ENCODE measurements at regions not wholly inside any gene's neighbourhood (a gene's known extent, or its start where the extent isn't known, plus 50 kb on each side); places are given as distances from the start of the nearest gene placed in this dataset.

- no peak for DNase-seq (ENCODE audit: low read depth)
These were observed 761.3 kb upstream of the GRM7 start for GRCh38 chr3:6099458-6100075.

DNA sequence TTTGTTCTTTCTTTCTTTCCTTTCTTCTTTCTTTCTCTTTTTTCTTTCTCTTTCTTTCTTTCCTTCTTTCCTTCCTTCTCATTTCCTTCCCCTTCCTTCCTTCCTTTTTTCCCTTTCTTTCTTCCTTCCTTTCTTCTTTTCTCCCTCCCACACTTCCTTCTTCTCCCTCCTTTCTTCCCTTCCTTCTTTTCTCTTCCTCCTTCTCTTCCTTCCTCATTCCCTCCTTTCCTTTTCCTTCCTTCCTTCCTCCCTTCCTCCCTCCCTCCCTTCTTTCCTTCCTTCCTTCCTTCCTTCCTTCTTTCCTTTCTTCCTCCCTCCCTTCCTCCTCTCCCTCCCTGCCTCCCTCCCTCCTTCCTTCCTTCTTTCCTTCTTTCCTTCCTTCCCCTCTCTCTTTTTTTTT, 755.7 kb upstream of the GRM7 start:
- DNase-seq (ENCODE audit: low read depth), result no peak

DNA sequence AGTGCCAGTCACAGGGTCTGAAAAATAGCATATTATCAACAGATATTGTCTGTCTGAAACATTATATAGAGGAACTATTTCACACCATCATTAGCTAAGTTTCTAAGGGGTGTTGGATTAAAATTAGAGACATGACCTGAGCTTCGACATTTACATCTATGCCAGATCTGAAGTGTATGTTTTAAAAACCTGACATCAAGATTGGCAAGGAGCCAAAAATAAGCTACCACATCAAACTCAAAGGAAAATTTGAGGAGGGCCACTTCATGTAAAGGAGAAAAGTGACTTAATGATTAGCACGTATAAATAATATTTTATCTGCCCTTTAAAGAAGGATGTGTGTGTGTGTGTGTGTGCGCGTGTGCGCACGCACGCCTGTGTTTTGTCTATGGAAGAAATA, 752.0 kb upstream of the GRM7 start:
- no peak for DNase-seq (ENCODE audit: low read depth)

GRCh38 chr3:6110451-6110850, 750.5 kb upstream of the GRM7 start:
- DNase-seq (ENCODE audit: low read depth), result no peak

DNA sequence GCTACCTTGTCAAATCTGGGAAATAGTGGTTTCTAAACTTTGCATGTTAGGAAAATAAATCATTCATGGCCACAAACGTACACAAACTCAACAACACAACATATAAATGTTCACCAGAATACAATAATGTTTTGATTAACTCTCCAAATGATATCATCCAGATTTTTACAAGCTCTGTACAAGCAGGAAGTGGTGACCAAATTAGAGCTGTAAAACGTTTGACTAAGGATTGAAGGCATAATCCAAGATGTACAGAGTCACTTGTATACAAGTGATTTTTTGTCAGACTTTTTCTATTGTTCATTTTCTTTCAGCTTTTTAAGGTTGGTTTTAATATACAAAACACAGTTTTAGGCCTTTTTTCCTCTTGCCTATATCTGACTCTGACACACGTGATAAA, 748.4 kb upstream of the GRM7 start:
- no peak for DNase-seq (ENCODE audit: low read depth)

GRCh38 chr3:6113338-6113737, 747.6 kb upstream of the GRM7 start:
- DNase-seq (ENCODE audit: low read depth), result no peak

GRCh38 chr3:6119367-6119766, 741.5 kb upstream of the GRM7 start:
- DNase-seq (ENCODE audit: low read depth), result no peak

DNA sequence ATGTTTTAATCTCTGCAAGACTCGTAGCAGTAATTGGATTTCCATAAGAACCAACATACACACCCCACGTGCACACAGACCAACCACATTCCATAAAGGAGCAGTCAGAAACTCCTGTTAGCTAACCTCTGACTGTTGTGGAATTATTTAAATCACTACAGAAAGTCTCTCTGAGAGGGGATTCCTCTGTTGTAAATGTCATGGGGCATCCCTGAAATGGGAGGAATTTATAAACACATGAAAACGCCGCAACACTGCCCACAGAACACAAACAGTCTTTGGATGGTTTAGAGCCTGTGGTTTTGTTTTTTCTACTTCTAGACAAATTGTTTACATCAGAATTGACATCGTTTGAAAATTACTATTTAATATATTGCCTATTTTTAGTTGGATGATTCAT, 740.1 kb upstream of the GRM7 start:
- no peak for DNase-seq (ENCODE audit: low read depth)

GRCh38 chr3:6124875-6125274, 736.0 kb upstream of the GRM7 start:
- no peak for DNase-seq (ENCODE audit: low read depth)

- no peak for DNase-seq (ENCODE audit: low read depth)
These were observed 735.4 kb upstream of the GRM7 start for GRCh38 chr3:6125520-6125919.

DNA sequence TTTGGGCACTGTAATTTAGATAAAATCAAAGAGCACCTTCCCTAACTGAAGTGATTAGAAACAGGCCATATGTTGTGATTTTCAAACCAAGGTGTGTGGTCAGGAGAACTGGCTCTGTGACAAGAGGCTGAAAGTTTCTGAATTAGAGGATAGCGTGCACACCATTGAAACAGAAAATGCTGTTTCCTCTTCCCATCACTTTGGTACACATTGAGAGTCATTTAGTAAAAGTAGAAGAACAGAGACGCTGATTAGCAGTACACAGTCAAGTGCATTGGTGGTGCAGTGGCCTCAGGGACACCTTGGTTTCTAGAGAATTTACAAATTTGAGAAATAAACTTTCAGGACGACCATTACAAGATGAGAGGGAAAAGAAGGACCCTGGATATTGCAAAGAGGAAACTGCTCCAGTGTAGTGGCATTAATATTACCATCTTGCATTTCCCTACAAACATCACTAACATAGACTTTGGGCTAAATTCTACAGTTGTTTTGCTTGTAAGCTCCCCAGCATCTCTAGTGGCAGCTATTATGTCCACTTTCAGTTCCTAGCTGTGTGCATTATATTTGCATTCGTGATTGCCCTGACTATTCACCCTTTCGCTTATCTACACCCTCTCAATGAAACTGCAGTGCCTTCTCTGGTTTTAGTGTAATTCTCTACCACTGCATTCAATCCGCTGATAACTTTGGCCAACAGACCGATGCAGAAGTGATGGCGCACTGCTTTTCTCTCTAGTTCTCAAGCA, 728.1 kb upstream of the GRM7 start:
- DNase-seq (ENCODE audit: low read depth), result no peak

DNA sequence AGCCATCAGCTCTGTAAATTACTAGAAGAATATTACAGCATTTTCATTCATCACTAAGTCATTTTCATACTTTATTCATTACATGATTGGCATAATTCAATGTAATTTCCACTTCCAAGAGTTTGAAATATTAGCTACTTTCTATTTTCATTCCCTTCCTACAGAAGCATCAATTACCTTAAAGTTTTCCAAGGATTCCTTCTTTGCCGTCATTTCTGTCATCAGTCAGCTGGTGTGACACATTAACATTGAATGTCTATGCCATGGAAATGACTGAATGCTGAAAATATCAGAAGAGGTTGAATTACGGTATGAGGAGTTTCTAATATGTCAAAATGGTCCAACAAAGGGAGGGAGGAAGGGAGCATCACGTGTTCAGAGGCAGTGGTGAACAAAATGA, 718.2 kb upstream of the GRM7 start:
- no peak for DNase-seq (ENCODE audit: low read depth)

DNA sequence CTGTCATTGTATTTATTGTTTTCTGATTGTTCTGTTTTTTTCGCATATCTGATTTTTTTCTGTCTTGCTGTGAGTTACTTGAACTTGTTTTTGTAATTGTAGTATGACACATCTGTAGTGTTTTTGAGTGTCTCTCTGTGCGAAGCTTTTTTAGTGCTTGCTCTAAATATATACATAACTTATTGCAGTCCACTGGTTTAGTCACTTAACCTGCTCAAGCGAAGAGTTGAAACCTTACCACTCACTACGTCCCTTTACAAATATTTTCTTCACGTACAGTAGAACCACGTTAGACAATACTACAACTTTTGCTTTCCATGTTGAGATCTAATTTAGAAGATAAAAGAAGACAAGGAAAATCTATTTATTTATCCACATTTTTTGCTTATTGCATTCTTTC, 713.0 kb upstream of the GRM7 start:
- no peak for DNase-seq (ENCODE audit: low read depth)

DNA sequence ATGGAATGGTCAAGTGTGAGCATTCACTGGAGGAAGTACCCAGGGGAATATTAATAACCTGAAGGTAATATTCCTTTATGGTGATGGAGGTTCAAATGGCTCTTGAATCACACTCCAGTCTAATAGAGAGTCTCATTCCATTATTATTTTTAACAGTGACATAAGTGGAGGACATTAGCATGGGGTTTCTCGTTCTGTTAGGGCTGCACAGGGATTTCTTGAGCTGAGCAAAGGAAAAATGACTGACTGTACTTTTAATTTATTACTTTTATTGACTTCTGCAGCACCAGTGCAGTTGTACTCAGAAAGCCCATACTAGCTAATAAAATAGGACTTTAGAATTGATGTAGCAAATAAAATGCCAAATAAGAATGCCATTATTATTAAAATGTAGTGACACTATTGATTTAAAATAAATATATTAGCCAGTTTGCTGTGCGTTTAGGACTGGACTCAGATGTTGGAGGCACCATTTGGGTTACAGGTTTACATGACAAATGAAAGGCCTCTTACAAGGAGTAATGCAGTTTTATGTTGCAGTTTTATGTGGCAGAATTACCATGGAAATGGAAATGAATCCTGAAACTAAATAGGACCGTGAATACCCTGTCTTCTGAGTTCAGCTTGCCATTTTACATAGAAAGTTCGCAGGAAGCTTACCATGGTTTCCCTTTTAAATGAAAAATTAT, 705.1 kb upstream of the GRM7 start:
- no peak for DNase-seq (ENCODE audit: low read depth)

GRCh38 chr3:6165951-6166350, 695.0 kb upstream of the GRM7 start:
- no peak for DNase-seq (ENCODE audit: low read depth)

DNA sequence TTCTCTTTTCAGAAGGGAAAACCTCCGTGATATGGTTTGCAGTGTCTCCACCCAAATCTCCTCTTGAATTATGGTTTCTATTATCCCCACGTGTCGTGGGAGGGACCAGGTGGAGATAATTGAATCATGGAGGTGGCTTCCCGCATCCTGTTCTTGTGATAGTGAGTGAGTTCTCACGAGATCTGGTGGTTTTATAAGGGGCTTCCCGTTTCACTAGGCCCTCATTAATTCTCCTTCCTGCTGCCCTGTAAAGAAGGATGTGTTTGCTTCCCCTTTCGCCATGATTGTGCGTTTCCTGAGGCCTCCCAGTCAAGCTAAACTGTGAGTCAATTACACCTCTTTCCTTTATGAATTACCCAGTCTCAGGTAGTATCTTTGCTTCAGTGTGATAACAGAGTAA, 692.7 kb upstream of the GRM7 start:
- no peak for DNase-seq (ENCODE audit: low read depth)

- no peak for DNase-seq (ENCODE audit: low read depth)
These were observed 687.9 kb upstream of the GRM7 start for GRCh38 chr3:6172871-6173642.

DNA sequence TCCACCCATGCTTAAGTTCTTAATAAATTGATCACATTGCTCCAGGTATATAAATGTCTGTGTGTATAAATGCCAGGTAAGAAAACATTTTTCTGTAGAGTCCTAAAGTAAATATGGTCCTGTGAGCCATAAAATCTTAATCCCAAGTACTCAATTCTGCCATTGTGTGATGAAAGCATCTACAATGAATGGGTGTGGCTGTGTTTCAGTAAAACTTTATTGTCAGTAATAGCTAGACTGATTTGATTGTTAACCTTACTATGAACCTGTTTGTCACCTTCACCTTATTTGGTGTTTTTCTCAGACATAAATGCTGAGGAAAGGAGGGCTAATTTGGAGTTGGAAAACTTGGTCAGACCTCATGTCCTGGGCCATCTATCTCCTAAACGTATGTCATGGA, 683.5 kb upstream of the GRM7 start:
- DNase-seq (ENCODE audit: low read depth), result no peak

GRCh38 chr3:6179761-6180160, 681.2 kb upstream of the GRM7 start:
- DNase-seq (ENCODE audit: low read depth), result no peak

DNA sequence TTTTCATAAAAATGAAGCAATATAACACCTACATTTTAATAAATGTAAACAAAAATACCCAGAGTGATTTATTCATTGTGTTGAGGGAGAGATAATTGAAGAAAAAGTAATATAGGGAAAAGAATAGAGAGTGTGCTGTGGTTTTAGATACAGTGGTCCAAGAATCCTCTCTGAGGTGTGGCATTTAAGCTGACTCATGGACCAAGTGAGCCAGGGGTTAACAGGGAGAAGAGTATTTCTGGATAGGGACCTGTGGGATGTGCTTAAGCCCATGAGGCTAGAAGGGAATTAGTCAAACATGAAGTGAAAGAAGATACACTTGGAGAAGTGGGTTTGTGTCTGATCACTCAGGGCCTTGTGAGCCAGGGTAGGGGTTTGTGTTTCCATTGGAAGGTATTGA, 680.7 kb upstream of the GRM7 start:
- no peak for DNase-seq (ENCODE audit: low read depth)

- no peak for DNase-seq (ENCODE audit: low read depth)
These were observed 678.4 kb upstream of the GRM7 start for GRCh38 chr3:6182476-6182875.

GRCh38 chr3:6182909-6183308, 678.0 kb upstream of the GRM7 start:
- no peak for DNase-seq (ENCODE audit: low read depth)

DNA sequence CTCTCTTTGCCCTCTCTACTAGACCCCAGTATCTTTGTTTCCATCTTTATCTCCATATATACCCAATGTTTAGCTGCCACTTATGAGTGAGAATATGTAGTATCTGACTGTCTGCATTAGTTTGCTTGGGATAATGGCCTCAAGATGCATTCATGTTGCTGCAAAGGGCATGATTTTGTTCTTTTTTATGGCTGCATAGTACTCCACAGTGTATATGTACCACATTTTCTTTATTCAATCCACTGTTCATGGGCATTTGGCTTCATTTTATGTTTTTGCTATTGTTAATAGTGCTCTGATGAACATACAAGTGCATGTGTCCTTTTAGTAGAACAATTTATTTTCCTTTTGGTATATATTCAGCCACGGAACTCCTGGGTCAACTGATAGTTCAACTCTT, 671.5 kb upstream of the GRM7 start:
- no peak for DNase-seq (ENCODE audit: low read depth)

Data from GM04503 (cell line).